Mesothelial cell of epicardium (in vitro differentiated cells): ENCODE measurements at regions not wholly inside any gene's neighbourhood (a gene's known extent, or its start where the extent isn't known, plus 50 kb on each side); places are given as distances from the start of the nearest gene placed in this dataset.

Experiments used
- DNase-seq, 2 experiments: peaks; one replicate each; pipeline ENCODE4 v3.0.0; 2021; ENCODE audit warnings: low spot score in 2 of 2; ENCODE audit not compliant: unreplicated experiment in 2 of 2
- H3K27ac Mint-ChIP-seq: 2 replicates; pipeline ENCODE4 v1.8.0; 2021; ENCODE audit warnings: mixed read lengths
- H3K27me3 Mint-ChIP-seq: 2 replicates; pipeline ENCODE4 v1.8.0; 2021; ENCODE audit warnings: low read depth, mixed read lengths
- H3K36me3 Mint-ChIP-seq: 2 replicates; pipeline ENCODE4 v1.8.0; 2021; ENCODE audit warnings: mixed read lengths
- H3K4me1 Mint-ChIP-seq: 2 replicates; pipeline ENCODE4 v1.8.0; 2021; ENCODE audit warnings: mixed read lengths
- H3K4me3 Mint-ChIP-seq: 2 replicates; pipeline ENCODE4 v1.8.0; 2021; ENCODE audit warnings: mild to moderate bottlenecking, moderate library complexity, mixed read lengths
- H3K9me3 Mint-ChIP-seq: 2 replicates; pipeline ENCODE4 v1.8.0; 2021; ENCODE audit warnings: mixed read lengths
- CTCF ChIP-seq: fragments of 200-600 bp; sonication (generic); IDR thresholded peaks from one replicate; pipeline ENCODE4 v1.5.0; 2021; ENCODE audit warnings: antibody characterized with exemption; ENCODE audit not compliant: unreplicated experiment

GRCh38 chr11:28878025-28878424 is 769.8 kb downstream of the METTL15 start:
- H3K4me1 Mint-ChIP-seq: no peaks in the 10 kb centered on the region
- no peak overlapping the region for H3K27ac Mint-ChIP-seq
- no peak for DNase-seq

GRCh38 chr11:28877340-28877739 is 769.2 kb downstream of the METTL15 start:
- no peak overlapping the region for H3K4me3 Mint-ChIP-seq
- no peaks in the 10 kb centered on the region for H3K4me1 Mint-ChIP-seq
- H3K27ac Mint-ChIP-seq: no peak overlapping the region
- H3K27me3 Mint-ChIP-seq: no peaks in the 10 kb centered on the region
- peaks cover 5% of the 10 kb centered on the region for H3K9me3 Mint-ChIP-seq
- TF ChIP-seq CTCF: no peak
- no peaks in the 10 kb centered on the region for H3K36me3 Mint-ChIP-seq
- no peak for DNase-seq

More at GRCh38 chr11:28878025-28878424, 769.8 kb downstream of the METTL15 start:
- TF ChIP-seq CTCF: no peak
- Mint-ChIP-seq H3K27me3 (no peaks in the 10 kb centered on the region), H3K9me3 (peaks cover 9% of the 10 kb centered on the region), H3K4me3 (no peak overlapping the region), H3K36me3 (no peaks in the 10 kb centered on the region)

GRCh38 chr11:28874706-28875105 is 766.5 kb downstream of the METTL15 start:
- Mint-ChIP-seq H3K9me3 (peaks cover 6% of the 10 kb centered on the region), H3K27ac (no peak overlapping the region), H3K36me3 (no peaks in the 10 kb centered on the region), H3K4me1 (no peaks in the 10 kb centered on the region), H3K27me3 (no peaks in the 10 kb centered on the region), H3K4me3 (no peak overlapping the region)
- no peak for DNase-seq
- no peak for TF ChIP-seq CTCF

GRCh38 chr11:28871090-28871489 is 762.9 kb downstream of the METTL15 start:
- H3K27me3 Mint-ChIP-seq: no peaks in the 10 kb centered on the region
- TF ChIP-seq CTCF: no peak

GRCh38 chr11:28863422-28863821 is 755.2 kb downstream of the METTL15 start:
- H3K27me3 Mint-ChIP-seq: no peaks in the 10 kb centered on the region
- no peak overlapping the region for H3K4me3 Mint-ChIP-seq
- no peak for DNase-seq
- no peaks in the 10 kb centered on the region for H3K36me3 Mint-ChIP-seq
- H3K27ac Mint-ChIP-seq: no peak overlapping the region
- no peaks in the 10 kb centered on the region for H3K4me1 Mint-ChIP-seq
- H3K9me3 Mint-ChIP-seq: no peaks in the 10 kb centered on the region
- no peak for TF ChIP-seq CTCF

More at GRCh38 chr11:28871090-28871489, 762.9 kb downstream of the METTL15 start:
- no peaks in the 10 kb centered on the region for H3K36me3 Mint-ChIP-seq
- DNase-seq: no peak
- H3K27ac Mint-ChIP-seq: no peak overlapping the region
- H3K4me3 Mint-ChIP-seq: no peak overlapping the region
- H3K4me1 Mint-ChIP-seq: no peaks in the 10 kb centered on the region
- peaks cover 6% of the 10 kb centered on the region for H3K9me3 Mint-ChIP-seq

GRCh38 chr11:28860893-28861292 is 752.7 kb downstream of the METTL15 start:
- peaks cover 15% of the 10 kb centered on the region for H3K9me3 Mint-ChIP-seq
- no peak for TF ChIP-seq CTCF
- no peak for DNase-seq
- H3K36me3 Mint-ChIP-seq: no peaks in the 10 kb centered on the region
- H3K4me1 Mint-ChIP-seq: no peaks in the 10 kb centered on the region
- H3K4me3 Mint-ChIP-seq: no peak overlapping the region
- no peak overlapping the region for H3K27ac Mint-ChIP-seq
- H3K27me3 Mint-ChIP-seq: no peaks in the 10 kb centered on the region
